OCI-LY1 (cell line): ENCODE measurements at regions not wholly inside any gene's neighbourhood (a gene's known extent, or its start where the extent isn't known, plus 50 kb on each side); places are given as distances from the start of the nearest gene placed in this dataset.

Source experiments
- H2AFZ ChIP-seq: fragments of 200-600 bp; sonication (generic), shearing (Covaris generic); 2 replicates; pipeline ENCODE4 v1.6.0; 2014; ENCODE audit warnings: antibody characterized with exemption, mild to moderate bottlenecking, low read length
- H3F3A ChIP-seq: fragments of 200-600 bp; sonication (generic), shearing (Covaris generic); 2 replicates; pipeline ENCODE4 v1.6.0; 2014; ENCODE audit warnings: mild to moderate bottlenecking, antibody characterized with exemption, low read length, moderate library complexity; ENCODE audit not compliant: insufficient read depth
- H3K27ac ChIP-seq: fragments of 200-600 bp; sonication (generic); 2 replicates; pipeline ENCODE4 v1.5.1; 2014; ENCODE audit warnings: low read length, mixed run types, mild to moderate bottlenecking, low read depth; ENCODE audit not compliant: poor library complexity, severe bottlenecking
- H3K27me3 ChIP-seq: fragments of 200-600 bp; sonication (generic); 2 replicates; pipeline ENCODE4 v1.6.0; 2014; ENCODE audit warnings: antibody characterized with exemption, mild to moderate bottlenecking, low read length, moderate library complexity; ENCODE audit not compliant: insufficient read depth
- H3K36me3 ChIP-seq: fragments of 200-600 bp; sonication (generic); 2 replicates; pipeline ENCODE4 v1.6.1; 2014; ENCODE audit warnings: mild to moderate bottlenecking, antibody characterized with exemption, low read length, moderate library complexity, mixed read lengths; ENCODE audit not compliant: insufficient read depth
- H3K4me1 ChIP-seq: fragments of 200-600 bp; sonication (generic); 2 replicates; pipeline ENCODE4 v1.5.1; 2014; ENCODE audit warnings: mild to moderate bottlenecking, low read length, moderate library complexity; ENCODE audit not compliant: insufficient read depth, severe bottlenecking
- H3K4me2 ChIP-seq: fragments of 200-600 bp; sonication (generic), shearing (Covaris generic); 2 replicates; pipeline ENCODE4 v1.6.1; 2014; ENCODE audit warnings: low read length
- H3K4me3 ChIP-seq: fragments of 200-600 bp; sonication (generic); 2 replicates; pipeline ENCODE4 v1.5.1; 2014; ENCODE audit warnings: low read length, low read depth, mild to moderate bottlenecking, mixed read lengths; ENCODE audit not compliant: poor library complexity, severe bottlenecking
- H3K79me2 ChIP-seq: fragments of 200-600 bp; shearing (Covaris generic); 2 replicates; pipeline ENCODE4 v1.6.1; 2016; ENCODE audit warnings: mixed run types, low read length, mixed read lengths; ENCODE audit not compliant: insufficient read depth
- H3K9ac ChIP-seq: fragments of 200-600 bp; sonication (generic), shearing (Covaris generic); 2 replicates; pipeline ENCODE4 v1.6.1; 2014; ENCODE audit warnings: mild to moderate bottlenecking, low read length, mixed read lengths
- H3K9me2 ChIP-seq: fragments of 200-600 bp; sonication (generic), shearing (Covaris generic); 2 replicates; pipeline ENCODE4 v1.6.1; 2014; ENCODE audit warnings: low read depth, mild to moderate bottlenecking, low read length, mixed read lengths
- H3K9me3 ChIP-seq: fragments of 200-600 bp; shearing (Covaris generic); 2 replicates; pipeline ENCODE4 v1.6.1; 2014; ENCODE audit warnings: low read length, mixed read lengths
- H4K20me1 ChIP-seq: fragments of 200-600 bp; sonication (generic), shearing (Covaris generic); 2 replicates; pipeline ENCODE4 v1.6.0; 2016; ENCODE audit warnings: mild to moderate bottlenecking, low read length; ENCODE audit not compliant: insufficient read depth
- EZH2 ChIP-seq: fragments of 200-600 bp; sonication (generic), shearing (Covaris generic); IDR thresholded peaks from 2 replicates; pipeline ENCODE4 v1.8.0; 2017; ENCODE audit warnings: borderline replicate concordance, mixed run types, mild to moderate bottlenecking, antibody characterized with exemption, low read length, moderate library complexity, mixed read lengths
- TF ChIP-seq, protein P1 (sequence below): fragments of 200-600 bp; sonication (generic), shearing (Covaris generic); IDR thresholded peaks from 2 replicates; pipeline ENCODE4 v1.5.1; 2017; ENCODE audit warnings: mild to moderate bottlenecking, antibody characterized with exemption, low read length, moderate library complexity, mixed read lengths

DNA sequence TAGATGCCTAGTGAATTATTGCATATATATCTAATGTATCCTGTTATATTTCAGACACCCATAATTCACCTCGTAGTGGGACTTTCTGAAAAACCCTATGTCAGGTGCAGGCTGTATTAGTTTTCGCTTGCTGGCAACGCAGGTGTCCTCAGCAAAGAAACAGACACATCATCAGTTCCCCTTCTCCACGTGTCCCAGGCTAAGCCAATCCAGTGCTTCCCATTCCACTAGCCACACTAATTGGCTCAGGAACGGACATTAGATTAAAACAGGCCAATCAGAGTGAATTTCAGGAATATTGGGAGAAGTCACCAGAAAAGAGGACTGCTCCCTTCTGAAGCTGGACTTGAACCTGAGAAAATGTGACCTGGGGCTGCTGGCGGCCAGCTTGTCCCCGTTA is 151.3 kb downstream of the PTPN11 start:
- no peaks in the 10 kb centered on the region for H3K36me3 ChIP-seq
- no peak overlapping the region for H3K27ac ChIP-seq
- H2AFZ ChIP-seq = no peak overlapping the region
- H3K4me2 ChIP-seq = no peak overlapping the region
- H3K9me3 ChIP-seq = no peaks in the 10 kb centered on the region
- H3K79me2 ChIP-seq = no peaks in the 10 kb centered on the region
- no peaks in the 10 kb centered on the region; the same call in 1 of the 2 replicates for H3K27me3 ChIP-seq
- H3K9me2 ChIP-seq = no peaks in the 10 kb centered on the region
- no peak for TF ChIP-seq EZH2
- TF ChIP-seq, protein P1, sequence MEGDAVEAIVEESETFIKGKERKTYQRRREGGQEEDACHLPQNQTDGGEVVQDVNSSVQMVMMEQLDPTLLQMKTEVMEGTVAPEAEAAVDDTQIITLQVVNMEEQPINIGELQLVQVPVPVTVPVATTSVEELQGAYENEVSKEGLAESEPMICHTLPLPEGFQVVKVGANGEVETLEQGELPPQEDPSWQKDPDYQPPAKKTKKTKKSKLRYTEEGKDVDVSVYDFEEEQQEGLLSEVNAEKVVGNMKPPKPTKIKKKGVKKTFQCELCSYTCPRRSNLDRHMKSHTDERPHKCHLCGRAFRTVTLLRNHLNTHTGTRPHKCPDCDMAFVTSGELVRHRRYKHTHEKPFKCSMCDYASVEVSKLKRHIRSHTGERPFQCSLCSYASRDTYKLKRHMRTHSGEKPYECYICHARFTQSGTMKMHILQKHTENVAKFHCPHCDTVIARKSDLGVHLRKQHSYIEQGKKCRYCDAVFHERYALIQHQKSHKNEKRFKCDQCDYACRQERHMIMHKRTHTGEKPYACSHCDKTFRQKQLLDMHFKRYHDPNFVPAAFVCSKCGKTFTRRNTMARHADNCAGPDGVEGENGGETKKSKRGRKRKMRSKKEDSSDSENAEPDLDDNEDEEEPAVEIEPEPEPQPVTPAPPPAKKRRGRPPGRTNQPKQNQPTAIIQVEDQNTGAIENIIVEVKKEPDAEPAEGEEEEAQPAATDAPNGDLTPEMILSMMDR = no peak
- no peaks in the 10 kb centered on the region for H4K20me1 ChIP-seq
- H3K9ac ChIP-seq = no peak overlapping the region
- H3K4me1 ChIP-seq = no peaks in the 10 kb centered on the region
- no peaks in the 10 kb centered on the region for H3F3A ChIP-seq
- H3K4me3 ChIP-seq = no peak overlapping the region

DNA sequence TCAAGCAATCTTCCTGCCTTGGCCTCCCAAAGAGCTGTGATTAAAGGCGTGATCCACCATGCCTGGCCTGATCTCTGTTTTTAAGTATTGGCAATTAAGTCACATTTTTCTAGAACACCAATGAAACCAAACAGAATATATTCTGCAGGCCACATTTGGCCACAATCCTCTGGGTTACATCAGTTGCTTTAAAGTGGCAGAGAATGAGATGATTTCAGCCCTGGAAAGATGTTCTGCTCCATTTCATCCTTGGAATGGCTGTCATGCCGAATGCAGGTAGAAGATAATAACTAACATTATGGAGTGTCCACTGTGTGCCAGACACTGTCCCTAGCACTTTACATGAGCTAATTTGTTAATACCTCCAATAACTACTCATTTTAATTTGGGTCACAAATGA is 154.4 kb downstream of the PTPN11 start:
- Histone ChIP-seq H3K4me1 (no peaks in the 10 kb centered on the region), H3K36me3 (no peaks in the 10 kb centered on the region), H3K4me3 (no peak overlapping the region), H3K9me3 (no peaks in the 10 kb centered on the region), H3K79me2 (no peaks in the 10 kb centered on the region), H4K20me1 (no peaks in the 10 kb centered on the region), H3K9ac (no peak overlapping the region), H3K9me2 (no peaks in the 10 kb centered on the region), H3K27me3 (no peaks in the 10 kb centered on the region), H3F3A (no peaks in the 10 kb centered on the region), H2AFZ (no peak overlapping the region), H3K27ac (no peak overlapping the region), H3K4me2 (no peak overlapping the region)
- TF ChIP-seq, protein P1 = no peak
- TF ChIP-seq EZH2 = no peak

DNA sequence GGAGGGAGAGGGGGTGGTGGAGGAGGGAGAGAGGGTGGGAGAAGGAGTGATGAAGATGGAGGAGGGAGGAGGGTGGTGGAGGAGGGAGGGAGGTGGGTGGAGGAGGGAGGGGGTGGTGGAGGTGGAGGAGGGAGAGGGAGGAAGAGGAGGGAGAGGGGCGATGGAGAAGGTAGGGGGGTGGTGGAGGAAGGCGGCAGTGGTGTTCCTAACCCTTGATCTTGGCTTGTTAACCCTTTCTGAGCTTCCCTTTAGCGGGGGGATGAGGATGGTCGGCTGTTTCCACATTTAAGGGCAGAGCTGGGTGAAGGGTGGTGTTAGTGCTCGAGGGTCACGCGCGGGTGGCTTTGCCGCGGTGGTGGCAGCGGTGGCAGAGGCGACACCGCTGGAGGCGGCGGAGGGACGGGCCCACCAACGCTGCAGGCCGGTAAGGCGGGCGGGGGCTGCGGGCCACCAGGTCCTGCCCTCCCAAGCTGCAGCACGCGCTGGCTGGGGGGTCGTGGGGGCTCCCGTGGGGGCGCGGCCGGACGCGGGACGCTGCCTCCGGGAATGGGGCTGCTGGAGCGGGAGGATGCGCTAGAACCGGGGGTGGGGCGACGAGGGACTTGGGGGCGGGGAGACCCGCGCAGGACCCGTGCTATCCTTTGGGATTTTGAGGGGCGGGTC is 156.3 kb downstream of the PTPN11 start:
- Histone ChIP-seq H3K4me3 (no peak overlapping the region), H3K9ac (no peak overlapping the region), H3K27me3 (no peaks in the 10 kb centered on the region), H3K36me3 (no peaks in the 10 kb centered on the region), H3K9me3 (no peaks in the 10 kb centered on the region), H3K4me1 (no peaks in the 10 kb centered on the region), H3K9me2 (no peaks in the 10 kb centered on the region), H3K4me2 (no peak overlapping the region), H3F3A (no peaks in the 10 kb centered on the region), H4K20me1 (no peaks in the 10 kb centered on the region), H3K27ac (no peak overlapping the region), H2AFZ (no peak overlapping the region), H3K79me2 (no peaks in the 10 kb centered on the region)
- TF ChIP-seq, protein P1 = no peak
- no peak for TF ChIP-seq EZH2
